ENCODE measurements at regions not wholly inside any gene's neighbourhood (a gene's known extent, or its start where the extent isn't known, plus 50 kb on each side); places are given as distances from the start of the nearest gene placed in this dataset.

- Histone ChIP-seq H3K27ac (ENCODE audit: low read length) (no peak overlapping the region), H3K4me2 (ENCODE audit: low read length) (no peak overlapping the region)
Observed at GRCh38 chr10:22875581-22875980, 52.3 kb upstream of the ARMC3 start.

GRCh38 chr10:22874189-22874854 is 53.5 kb upstream of the ARMC3 start:
- H3K4me2 ChIP-seq (ENCODE audit: low read length), result no peak overlapping the region
- no peak for TF ChIP-seq EP300 (conservative IDR thresholded peaks at IDR 0.05; ENCODE audit: poor library complexity, severe bottlenecking)
- no peak for TF ChIP-seq MXI1 (conservative IDR thresholded peaks at IDR 0.05; ENCODE audit: poor library complexity, severe bottlenecking)
- TF ChIP-seq SMC3 (conservative IDR thresholded peaks at IDR 0.05; ENCODE audit: poor library complexity), result no peak
- no peak for TF ChIP-seq REST (IDR thresholded peaks at IDR 0.05; ENCODE audit: borderline replicate concordance)
- no peak for TF ChIP-seq POLR2AphosphoS5 (IDR thresholded peaks at IDR 0.05)
- TF ChIP-seq TAF1 (IDR thresholded peaks at IDR 0.05; ENCODE audit: low read depth), result no peak
- H3F3A ChIP-seq (ENCODE audit: insufficient read depth, low read length, poor library complexity, severe bottlenecking), result no peaks in the 10 kb centered on the region
- H2AFZ ChIP-seq (ENCODE audit: low read depth, low read length), result no peak overlapping the region
- H3K36me3 ChIP-seq (ENCODE audit: insufficient read depth, low read length), result no peaks in the 10 kb centered on the region
- no peaks in the 10 kb centered on the region for H3K9me3 ChIP-seq (ENCODE audit: low read length)
- no peaks in the 10 kb centered on the region for H3K27me3 ChIP-seq (ENCODE audit: insufficient read depth, low read depth, low read length)
- no peaks in the 10 kb centered on the region for H4K20me1 ChIP-seq (ENCODE audit: insufficient read depth)
- no peak overlapping the region for H3K9ac ChIP-seq (ENCODE audit: low read length)
- no peak overlapping the region for H3K27ac ChIP-seq (ENCODE audit: low read length)
- H3K4me3 ChIP-seq (ENCODE audit: low read length), result no peak overlapping the region
- H3K79me2 ChIP-seq (replicated peaks; ENCODE audit: insufficient read depth, low read length), result no peaks in the 10 kb centered on the region
- no peaks in the 10 kb centered on the region for H3K9me2 ChIP-seq (ENCODE audit: insufficient read depth, low read length)

More at GRCh38 chr10:22875581-22875980, 52.3 kb upstream of the ARMC3 start:
- no peaks in the 10 kb centered on the region for H3F3A ChIP-seq (ENCODE audit: insufficient read depth, low read length, poor library complexity, severe bottlenecking)
- H3K36me3 ChIP-seq (ENCODE audit: insufficient read depth, low read length), result no peaks in the 10 kb centered on the region
- H3K9me3 ChIP-seq (ENCODE audit: low read length), result no peaks in the 10 kb centered on the region
- no peaks in the 10 kb centered on the region for H3K9me2 ChIP-seq (ENCODE audit: insufficient read depth, low read length)
- H3K4me3 ChIP-seq (ENCODE audit: low read length), result no peak overlapping the region
- no peak overlapping the region for H2AFZ ChIP-seq (ENCODE audit: low read depth, low read length)
- no peaks in the 10 kb centered on the region for H3K27me3 ChIP-seq (ENCODE audit: insufficient read depth, low read depth, low read length)
- no peak for TF ChIP-seq SMC3 (conservative IDR thresholded peaks at IDR 0.05; ENCODE audit: poor library complexity)
- no peak for TF ChIP-seq POLR2AphosphoS5 (IDR thresholded peaks at IDR 0.05)
- no peak for TF ChIP-seq REST (IDR thresholded peaks at IDR 0.05; ENCODE audit: borderline replicate concordance)
- no peak for TF ChIP-seq RAD21 (conservative IDR thresholded peaks at IDR 0.05)
- TF ChIP-seq EZH2 (IDR thresholded peaks at IDR 0.05; ENCODE audit: borderline replicate concordance, insufficient read depth, low read length, poor library complexity, severe bottlenecking), result no peak
- TF ChIP-seq TAF1 (IDR thresholded peaks at IDR 0.05; ENCODE audit: low read depth), result no peak
- no peak for TF ChIP-seq EP300 (conservative IDR thresholded peaks at IDR 0.05; ENCODE audit: poor library complexity, severe bottlenecking)
- TF ChIP-seq CTCF (IDR thresholded peaks at IDR 0.05; ENCODE audit: poor library complexity, severe bottlenecking), result no peak
- no peaks in the 10 kb centered on the region for H4K20me1 ChIP-seq (ENCODE audit: insufficient read depth)
- no peak overlapping the region for H3K9ac ChIP-seq (ENCODE audit: low read length)
- H3K79me2 ChIP-seq (replicated peaks; ENCODE audit: insufficient read depth, low read length), result no peaks in the 10 kb centered on the region
